SH-SY5Y (cell line): ENCODE measurements at regions not wholly inside any gene's neighbourhood (a gene's known extent, or its start where the extent isn't known, plus 50 kb on each side); places are given as distances from the start of the nearest gene placed in this dataset.

Source experiments
- GATA2 ChIP-seq: IDR thresholded peaks from 2 replicates; pipeline ENCODE4 v1.6.1; 2011; ENCODE audit warnings: mild to moderate bottlenecking, low read depth, low read length
- GATA3 ChIP-seq: IDR thresholded peaks from 2 replicates; pipeline ENCODE4 v1.6.1; 2011; ENCODE audit warnings: low read depth, mild to moderate bottlenecking, low read length, moderate library complexity

DNA sequence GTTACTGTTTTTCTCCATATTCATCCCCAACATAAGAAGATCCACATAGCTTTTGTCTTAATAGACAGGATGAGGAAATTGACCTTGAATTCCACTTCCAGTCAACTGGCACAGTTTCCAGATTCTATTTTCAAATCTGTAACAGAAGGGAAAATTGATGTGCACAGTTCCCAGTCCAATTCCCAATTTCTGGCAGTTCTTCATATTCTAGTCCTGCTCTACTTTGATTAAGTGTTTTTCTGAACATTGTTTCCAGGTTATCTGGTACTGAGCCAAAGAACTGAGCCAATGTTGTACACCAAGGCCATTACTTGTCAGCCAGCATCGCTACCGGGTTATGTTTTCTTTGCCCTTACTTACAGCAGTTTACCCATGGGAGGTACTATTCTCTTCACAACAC lies 1755.4 kb downstream of the PLA2G4A start:
- TF ChIP-seq GATA3: no peak
- TF ChIP-seq GATA2: no peak
